HEK293 (cell line): ENCODE measurements at regions not wholly inside any gene's neighbourhood (a gene's known extent, or its start where the extent isn't known, plus 50 kb on each side); places are given as distances from the start of the nearest gene placed in this dataset.

Source experiments
- CTCF ChIA-PET: fragments of 350-600 bp; formaldehyde crosslinking; extraction: SDS; loops from one replicate; lab custom pipeline; 2021; ENCODE audit warnings: antibody characterized with exemption; lab: Yijun Ruan, JAX
- POLR2A ChIA-PET: fragments of 300-600 bp; formaldehyde crosslinking; extraction: SDS; loops from one replicate; lab custom pipeline; 2020; ENCODE audit warnings: antibody characterized with exemption, inconsistent platforms; lab: Yijun Ruan, JAX
- H3K27ac ChIP-seq: fragments of 200-500 bp; sonication (Bioruptor generic); 2 replicates; pipeline ENCODE4 v1.5.1; 2014; ENCODE audit warnings: low read depth, low read length, control low read depth, inconsistent platforms; ENCODE audit errors: extremely low read depth
- H3K36me3 ChIP-seq, 2 experiments: fragments of 200-500 bp in 1 of 2; sonication (Bioruptor generic) in 1 of 2; 1 replicate in 1 of 2; 2 replicates in 1 of 2; pipeline ENCODE4 v1.5.1; 2014 to 2017; ENCODE audit warnings: inconsistent platforms in 2 of 2, low read length in 2 of 2; ENCODE audit not compliant: control insufficient read depth in 2 of 2, insufficient read depth in 1 of 2
- H3K4me1 ChIP-seq: fragments of 200-500 bp; sonication (Bioruptor generic); 2 replicates; pipeline ENCODE4 v1.5.1; 2014; ENCODE audit warnings: mild to moderate bottlenecking, low read length, inconsistent platforms; ENCODE audit not compliant: control insufficient read depth, insufficient read depth
- H3K4me3 ChIP-seq: 2 replicates; pipeline ENCODE4 v1.5.1; 2011; ENCODE audit warnings: low read depth, mild to moderate bottlenecking, control low read depth, low read length, moderate library complexity
- H3K9me3 ChIP-seq: fragments of 200-500 bp; sonication (Bioruptor generic); 2 replicates; pipeline ENCODE4 v1.5.1; 2014; ENCODE audit warnings: low read depth, low read length, inconsistent platforms; ENCODE audit not compliant: control insufficient read depth, insufficient read depth
- BCL11A ChIP-seq: fragments of 450-650 bp; formaldehyde crosslinking; IDR thresholded peaks from 2 replicates; pipeline ENCODE4 v1.5.1; 2016; ENCODE audit warnings: low read depth, missing biosample characterization, missing genetic modification characterization
- GLI4 ChIP-seq: fragments of 450-650 bp; formaldehyde crosslinking; IDR thresholded peaks from 2 replicates; pipeline ENCODE4 v1.5.1; 2016; ENCODE audit warnings: missing biosample characterization, missing genetic modification characterization
- MYNN ChIP-seq: fragments of 450-650 bp; formaldehyde crosslinking; IDR thresholded peaks from 2 replicates; pipeline ENCODE4 v1.5.1; 2016; ENCODE audit warnings: missing biosample characterization, missing genetic modification characterization, borderline replicate concordance
- SALL2 ChIP-seq: fragments of 450-650 bp; formaldehyde crosslinking; IDR thresholded peaks from 2 replicates; pipeline ENCODE4 v1.5.0; 2017; ENCODE audit warnings: missing biosample characterization, mild to moderate bottlenecking, missing genetic modification characterization, borderline replicate concordance
- TCF7L2 ChIP-seq: IDR thresholded peaks from 2 replicates; pipeline ENCODE4 v1.6.1; 2011; ENCODE audit warnings: low read depth, mild to moderate bottlenecking, inconsistent platforms, low read length, moderate library complexity, borderline replicate concordance
- ZBTB10 ChIP-seq: fragments of 450-650 bp; formaldehyde crosslinking; IDR thresholded peaks from 2 replicates; pipeline ENCODE4 v1.5.1; 2016; ENCODE audit warnings: missing biosample characterization, missing genetic modification characterization
- ZBTB7A ChIP-seq: fragments of 450-650 bp; formaldehyde crosslinking; IDR thresholded peaks from 2 replicates; pipeline ENCODE4 v1.5.1; 2016; ENCODE audit warnings: low read depth, missing biosample characterization, missing genetic modification characterization
- ZFP3 ChIP-seq: fragments of 450-650 bp; formaldehyde crosslinking; IDR thresholded peaks from 2 replicates; pipeline ENCODE4 v1.5.1; 2016; ENCODE audit warnings: low read depth, missing biosample characterization, missing genetic modification characterization
- ZNF18 ChIP-seq: fragments of 450-650 bp; formaldehyde crosslinking; IDR thresholded peaks from 2 replicates; pipeline ENCODE4 v1.5.1; 2016; ENCODE audit warnings: missing biosample characterization, missing genetic modification characterization
- ZNF23 ChIP-seq: fragments of 450-650 bp; formaldehyde crosslinking; IDR thresholded peaks from 2 replicates; pipeline ENCODE4 v1.5.1; 2016; ENCODE audit warnings: missing biosample characterization, missing genetic modification characterization, borderline replicate concordance
- ZNF24 ChIP-seq: fragments of 450-650 bp; formaldehyde crosslinking; IDR thresholded peaks from 2 replicates; pipeline ENCODE4 v1.5.1; 2016; ENCODE audit warnings: missing biosample characterization, missing genetic modification characterization
- ZNF26 ChIP-seq: fragments of 450-650 bp; formaldehyde crosslinking; IDR thresholded peaks from 2 replicates; pipeline ENCODE4 v1.5.1; 2016; ENCODE audit warnings: missing biosample characterization, missing genetic modification characterization
- ZNF266 ChIP-seq: fragments of 450-650 bp; formaldehyde crosslinking; IDR thresholded peaks from 2 replicates; pipeline ENCODE4 v1.5.1; 2016; ENCODE audit warnings: missing biosample characterization, missing genetic modification characterization, low read depth
- ZNF280D ChIP-seq: fragments of 450-650 bp; formaldehyde crosslinking; IDR thresholded peaks from 2 replicates; pipeline ENCODE4 v1.5.1; 2016; ENCODE audit warnings: missing biosample characterization, missing genetic modification characterization
- ZNF324 ChIP-seq: fragments of 450-650 bp; formaldehyde crosslinking; IDR thresholded peaks from 2 replicates; pipeline ENCODE4 v1.5.1; 2016; ENCODE audit warnings: missing biosample characterization, missing genetic modification characterization
- ZNF341 ChIP-seq: fragments of 450-650 bp; formaldehyde crosslinking; IDR thresholded peaks from 2 replicates; pipeline ENCODE4; 2016; ENCODE audit warnings: low read depth, missing biosample characterization, missing genetic modification characterization
- ZNF548 ChIP-seq: fragments of 450-650 bp; formaldehyde crosslinking; IDR thresholded peaks from 2 replicates; pipeline ENCODE4 v1.5.1; 2016; ENCODE audit warnings: missing biosample characterization, missing genetic modification characterization
- ZNF560 ChIP-seq: fragments of 450-650 bp; formaldehyde crosslinking; IDR thresholded peaks from 2 replicates; pipeline ENCODE4 v1.5.1; 2017; ENCODE audit warnings: missing biosample characterization, missing genetic modification characterization, borderline replicate concordance
- ZNF658 ChIP-seq: fragments of 450-650 bp; formaldehyde crosslinking; IDR thresholded peaks from 2 replicates; pipeline ENCODE4; 2016; ENCODE audit warnings: missing biosample characterization, missing genetic modification characterization
- ZNF660 ChIP-seq: fragments of 450-650 bp; IDR thresholded peaks from 2 replicates; pipeline ENCODE4 v1.5.1; 2018; ENCODE audit warnings: missing biosample characterization, mild to moderate bottlenecking, missing genetic modification characterization
- ZNF701 ChIP-seq: fragments of 450-650 bp; formaldehyde crosslinking; IDR thresholded peaks from 2 replicates; pipeline ENCODE4 v1.5.1; 2016; ENCODE audit warnings: missing biosample characterization, missing genetic modification characterization
- ZNF707 ChIP-seq: fragments of 450-650 bp; formaldehyde crosslinking; IDR thresholded peaks from 2 replicates; pipeline ENCODE4 v1.5.1; 2016; ENCODE audit warnings: missing biosample characterization, missing genetic modification characterization
- ZNF830 ChIP-seq: fragments of 450-650 bp; IDR thresholded peaks from 2 replicates; pipeline ENCODE4 v1.5.0; 2018; ENCODE audit warnings: missing biosample characterization, missing genetic modification characterization, low read depth, mild to moderate bottlenecking, moderate library complexity
- ZSCAN18 ChIP-seq: fragments of 450-650 bp; formaldehyde crosslinking; IDR thresholded peaks from 2 replicates; pipeline ENCODE4 v1.5.1; 2016; ENCODE audit warnings: missing biosample characterization, missing genetic modification characterization

GRCh38 chr3:135451037-135451785 is 514.3 kb upstream of the PPP2R3A start (continued):
- TF ChIP-seq ZNF18 (tag by site-specific recombination) (no peak), ZNF23 (tag by site-specific recombination) (no peak), ZNF658 (tag by site-specific recombination) (no peak), ZFP3 (tag by site-specific recombination) (no peak), TCF7L2 (no peak), ZNF341 (no peak)

GRCh38 chr3:135452881-135453280 is 512.6 kb upstream of the PPP2R3A start:
- no peak overlapping the region for H3K27ac ChIP-seq
- no peak for TF ChIP-seq ZBTB7A
- no peak for TF ChIP-seq ZNF266
- no peak for TF ChIP-seq MYNN (tag by site-specific recombination)
- TF ChIP-seq ZNF560 (tag by site-specific recombination): no peak
- TF ChIP-seq ZNF707: no peak
- TF ChIP-seq ZNF26 (tag by site-specific recombination): no peak
- TF ChIP-seq ZNF280D: no peak
- no peak for TF ChIP-seq ZNF324
- TF ChIP-seq ZNF701 (tag by site-specific recombination): no peak
- no peak for TF ChIP-seq ZNF548 (tag by site-specific recombination)
- TF ChIP-seq SALL2 (tag by site-specific recombination): no peak
- no peak for TF ChIP-seq ZNF830 (tag by site-specific recombination)
- no peaks in the 10 kb centered on the region for H3K9me3 ChIP-seq
- CTCF ChIA-PET: interaction anchor here (0.9 kb wide), 1 partner anchor 659 kb away, joined by 4 read pairs; no protein-coding TSS in a partner anchor
- no peaks in the 10 kb centered on the region for H3K36me3 ChIP-seq
- H3K4me3 ChIP-seq: no peak overlapping the region
- no peaks in the 10 kb centered on the region for H3K4me1 ChIP-seq
- POLR2A ChIA-PET: no interaction called here

- H3K9me3 ChIP-seq: no peaks in the 10 kb centered on the region
- ChIA-PET CTCF (no interaction called here), POLR2A (no interaction called here)
- no peak overlapping the region for H3K4me3 ChIP-seq
- no peaks in the 10 kb centered on the region for H3K36me3 ChIP-seq
- H3K4me1 ChIP-seq: no peaks in the 10 kb centered on the region
- no peak overlapping the region for H3K27ac ChIP-seq
- TF ChIP-seq GLI4 (no peak), ZNF658 (tag by site-specific recombination) (no peak), BCL11A (tag by site-specific recombination) (no peak), ZNF660 (no peak), ZBTB10 (no peak), ZNF24 (no peak), ZSCAN18 (tag by site-specific recombination) (no peak)
These were observed 512.2 kb upstream of the PPP2R3A start for GRCh38 chr3:135453326-135453725.
